CD4-positive, alpha-beta T cell (primary cell): ENCODE measurements at regions not wholly inside any gene's neighbourhood (a gene's known extent, or its start where the extent isn't known, plus 50 kb on each side); places are given as distances from the start of the nearest gene placed in this dataset.

Source experiments
- ATAC-seq: fragments of 200-7000 bp; cut with Tn5 transposase; one replicate; pipeline ENCODE4 v1.10.0; 2022; ENCODE audit warnings: mild to moderate bottlenecking; ENCODE audit not compliant: poor library complexity
- CTCF ChIA-PET: fragments of 350-600 bp; sonication (Branson Sonifier 250); formaldehyde crosslinking; loops from one replicate; lab custom pipeline; 2021; ENCODE audit warnings: antibody characterized with exemption, inconsistent platforms; lab: Charles Lee
- POLR2A ChIA-PET: fragments of 350-600 bp; sonication (Branson Sonifier 250); formaldehyde crosslinking; loops from one replicate; lab custom pipeline; 2021; ENCODE audit warnings: antibody characterized with exemption, inconsistent platforms; lab: Charles Lee
- DNase-seq, 14 experiments: peaks; one replicate each; pipeline ENCODE4 v3.0.0-alpha.2; 2013 to 2020; ENCODE audit warnings: mixed read lengths in 2 of 14
- H3K27ac ChIP-seq, 2 donors: one replicate each; pipeline versions ENCODE4 v1.5.1 to v1.7.0; 2013; ENCODE audit warnings: low read length in 2 of 2, low read depth in 1 of 2, mild to moderate bottlenecking in 1 of 2
- H3K27me3 ChIP-seq, 2 experiments: 1 replicate in 1 of 2; 2 replicates in 1 of 2; pipeline versions ENCODE4 v1.6.1 to v1.7.0; 2013; ENCODE audit warnings: low read length in 2 of 2, control low read depth in 1 of 2, mild to moderate bottlenecking in 1 of 2, moderate library complexity in 1 of 2; ENCODE audit not compliant: insufficient read depth in 2 of 2, control insufficient read depth in 1 of 2
- H3K36me3 ChIP-seq: one replicate; pipeline ENCODE4 v1.6.1; 2013; ENCODE audit warnings: low read length, control low read depth; ENCODE audit not compliant: insufficient read depth
- H3K4me1 ChIP-seq: one replicate; pipeline ENCODE4 v1.6.1; 2013; ENCODE audit warnings: low read length, control low read depth; ENCODE audit not compliant: insufficient read depth
- H3K4me3 ChIP-seq: one replicate; pipeline ENCODE4 v1.5.1; 2013; ENCODE audit warnings: mild to moderate bottlenecking, low read length, moderate library complexity
- H3K9me3 ChIP-seq, 2 experiments: 1 replicate in 1 of 2; 2 replicates in 1 of 2; pipeline versions ENCODE4 v1.6.1 to v1.7.0; 2013; ENCODE audit warnings: low read length in 2 of 2, mild to moderate bottlenecking in 2 of 2, control low read depth in 1 of 2, moderate library complexity in 1 of 2; ENCODE audit not compliant: control insufficient read depth in 1 of 2, insufficient read depth in 1 of 2
- H3K27ac Mint-ChIP-seq: one replicate; pipeline ENCODE4 v1.8.0; 2020; ENCODE audit warnings: mixed read lengths
- H3K27me3 Mint-ChIP-seq: one replicate; pipeline ENCODE4 v1.8.0; 2021; ENCODE audit warnings: mixed read lengths
- H3K36me3 Mint-ChIP-seq: one replicate; pipeline ENCODE4 v1.8.0; 2021; ENCODE audit warnings: low read depth, mixed read lengths
- H3K4me1 Mint-ChIP-seq: one replicate; pipeline ENCODE4 v1.8.0; 2021; ENCODE audit warnings: low read depth, mixed read lengths
- H3K4me3 Mint-ChIP-seq: one replicate; pipeline ENCODE4 v1.8.0; 2020; ENCODE audit warnings: mild to moderate bottlenecking, mixed read lengths
- H3K9me3 Mint-ChIP-seq: one replicate; pipeline ENCODE4 v1.8.0; 2020; ENCODE audit warnings: mixed read lengths
- intact Hi-C, 2 experiments: fragments of 100-400 bp; cut with DNase I in 1 of 2; cut with micrococcal nuclease in 1 of 2; formaldehyde crosslinking; loops; one replicate each; pipeline versions ENCODE4 v1.15.1 to v1.9.0; 2023 to 2025; cut with DNase I, micrococcal nuclease
- TF ChIP-seq, protein P1 (sequence below): fragments of 200-600 bp; IDR thresholded peaks from one replicate; pipeline ENCODE4 v1.8.0; 2022; ENCODE audit warnings: antibody characterized with exemption, mild to moderate bottlenecking

- no peaks in the 10 kb centered on the region for H3K27me3 ChIP-seq
- H3K9me3 ChIP-seq = peaks cover 0 to 7% of the 10 kb centered on the region in 2 experiments
- intact Hi-C loops = no loop called here
- H3K36me3 ChIP-seq = no peaks in the 10 kb centered on the region
- H3K4me1 Mint-ChIP-seq = no peaks in the 10 kb centered on the region
- H3K36me3 Mint-ChIP-seq = no peaks in the 10 kb centered on the region
- ChIA-PET POLR2A (no interaction called here), CTCF (no interaction called here)
- no peaks in the 10 kb centered on the region for H3K4me1 ChIP-seq
- no peak for DNase-seq
- H3K9me3 Mint-ChIP-seq = peaks cover 19% of the 10 kb centered on the region
- H3K4me3 Mint-ChIP-seq = no peak overlapping the region
- TF ChIP-seq, protein P1, sequence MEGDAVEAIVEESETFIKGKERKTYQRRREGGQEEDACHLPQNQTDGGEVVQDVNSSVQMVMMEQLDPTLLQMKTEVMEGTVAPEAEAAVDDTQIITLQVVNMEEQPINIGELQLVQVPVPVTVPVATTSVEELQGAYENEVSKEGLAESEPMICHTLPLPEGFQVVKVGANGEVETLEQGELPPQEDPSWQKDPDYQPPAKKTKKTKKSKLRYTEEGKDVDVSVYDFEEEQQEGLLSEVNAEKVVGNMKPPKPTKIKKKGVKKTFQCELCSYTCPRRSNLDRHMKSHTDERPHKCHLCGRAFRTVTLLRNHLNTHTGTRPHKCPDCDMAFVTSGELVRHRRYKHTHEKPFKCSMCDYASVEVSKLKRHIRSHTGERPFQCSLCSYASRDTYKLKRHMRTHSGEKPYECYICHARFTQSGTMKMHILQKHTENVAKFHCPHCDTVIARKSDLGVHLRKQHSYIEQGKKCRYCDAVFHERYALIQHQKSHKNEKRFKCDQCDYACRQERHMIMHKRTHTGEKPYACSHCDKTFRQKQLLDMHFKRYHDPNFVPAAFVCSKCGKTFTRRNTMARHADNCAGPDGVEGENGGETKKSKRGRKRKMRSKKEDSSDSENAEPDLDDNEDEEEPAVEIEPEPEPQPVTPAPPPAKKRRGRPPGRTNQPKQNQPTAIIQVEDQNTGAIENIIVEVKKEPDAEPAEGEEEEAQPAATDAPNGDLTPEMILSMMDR = no peak
- H3K27ac ChIP-seq = no peak overlapping the region
- no peak overlapping the region for H3K27ac Mint-ChIP-seq
- H3K27me3 Mint-ChIP-seq = no peaks in the 10 kb centered on the region
- ATAC-seq = no peak
- no peak overlapping the region for H3K4me3 ChIP-seq
Observed at GRCh38 chr7:53541475-53541874, 506.0 kb downstream of the POM121L12 start.

GRCh38 chr7:53542157-53542556 lies 506.7 kb downstream of the POM121L12 start:
- no peaks in the 10 kb centered on the region for H3K36me3 Mint-ChIP-seq
- no peaks in the 10 kb centered on the region for H3K4me1 Mint-ChIP-seq
- Histone ChIP-seq H3K4me1 (no peaks in the 10 kb centered on the region), H3K27ac (no peak overlapping the region), H3K4me3 (no peak overlapping the region), H3K36me3 (no peaks in the 10 kb centered on the region), H3K27me3 (no peaks in the 10 kb centered on the region), H3K9me3 (peaks cover 0 to 7% of the 10 kb centered on the region in 2 experiments)
- DNase-seq (no peak), ATAC-seq (no peak)
- H3K27ac Mint-ChIP-seq = no peak overlapping the region
- POLR2A ChIA-PET = no interaction called here
- CTCF ChIA-PET = no interaction called here
- TF ChIP-seq, protein P1 = no peak
- intact Hi-C loops = no loop called here
- H3K9me3 Mint-ChIP-seq = peaks cover 19% of the 10 kb centered on the region
- no peak overlapping the region for H3K4me3 Mint-ChIP-seq
- no peaks in the 10 kb centered on the region for H3K27me3 Mint-ChIP-seq
